ENCODE measurements at regions not wholly inside any gene's neighbourhood (a gene's known extent, or its start where the extent isn't known, plus 50 kb on each side); places are given as distances from the start of the nearest gene placed in this dataset.

GRCh38 chr2:36032046-36032445, 323.5 kb upstream of the CRIM1 start:
- TF ChIP-seq CTCF (IDR thresholded peaks at IDR 0.05; ENCODE audit: low read depth, low read length, poor library complexity, severe bottlenecking) = no peak
- TF ChIP-seq EZH2phosphoT487 (IDR thresholded peaks at IDR 0.05; ENCODE audit: borderline replicate concordance, low read length) = no peak
